ENCODE measurements at regions not wholly inside any gene's neighbourhood (a gene's known extent, or its start where the extent isn't known, plus 50 kb on each side); places are given as distances from the start of the nearest gene placed in this dataset.

- TF ChIP-seq CTCF (conservative IDR thresholded peaks at IDR 0.05; ENCODE audit: low read depth, low read length): peak; percentile 65
- TF ChIP-seq EZH2 (IDR thresholded peaks at IDR 0.05; ENCODE audit: low read length, unreplicated experiment): no peak
Observed at GRCh38 chr9:86486891-86487837, 133.0 kb upstream of the TUT7 start.

Measured in PC-3 (cell line).